ENCODE measurements at regions not wholly inside any gene's neighbourhood (a gene's known extent, or its start where the extent isn't known, plus 50 kb on each side); places are given as distances from the start of the nearest gene placed in this dataset.

DNA sequence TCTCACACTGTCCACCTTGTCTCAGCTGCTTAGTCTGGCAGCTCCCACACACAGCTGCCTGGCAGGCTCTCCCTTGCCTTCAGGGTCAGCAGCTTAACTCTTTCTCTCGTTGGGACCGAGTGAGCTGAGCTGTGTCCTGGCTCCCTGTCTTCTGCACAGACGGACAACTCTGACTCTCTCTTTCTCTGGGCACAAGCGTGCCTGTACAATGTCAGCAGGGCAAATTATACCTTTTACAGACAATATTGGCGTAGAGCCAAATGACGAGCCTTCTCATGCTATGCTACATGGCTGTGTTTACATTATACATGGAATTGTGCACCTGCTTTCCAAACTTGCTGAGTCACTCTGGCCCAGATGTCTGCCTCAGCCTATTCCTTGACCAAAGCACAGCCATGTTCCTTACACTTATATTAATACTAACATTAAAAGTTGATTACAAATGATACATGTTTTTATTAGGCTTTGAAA lies 188.6 kb downstream of the CYLC2 start:
- H2AFZ ChIP-seq (ENCODE audit: insufficient read depth, low read depth, low read length, poor library complexity, severe bottlenecking), result no peak overlapping the region
- Mint-ChIP-seq H3K36me3 (no peaks in the 10 kb centered on the region), H3K9me3 (peaks cover 0 to 9% (median 6%) of the 10 kb centered on the region in 7 donors), H3K27me3 (ENCODE audit: low read depth in 3 of 3) (no peaks in the 10 kb centered on the region), H3K4me1 (no peaks in the 10 kb centered on the region), H3K4me3 (no peak overlapping the region), H3K27ac (no peak overlapping the region)
- H3K27ac ChIP-seq (ENCODE audit: low read depth in 1 of 2, low read length in 2 of 2), result no peak overlapping the region
- DNase-seq, result no peak
- H3K36me3 ChIP-seq (replicated peaks in 1 of 2; ENCODE audit: control insufficient read depth in 1 of 2, insufficient read depth in 2 of 2, low read length in 2 of 2), result no peaks in the 10 kb centered on the region
- H3K9me3 ChIP-seq (replicated peaks in 1 of 2; ENCODE audit: control insufficient read depth in 1 of 2, insufficient read depth in 1 of 2, low read length in 2 of 2), result peaks cover 3 to 21% of the 10 kb centered on the region in 2 donors
- no peak overlapping the region for H3K9ac ChIP-seq (ENCODE audit: insufficient read depth, low read length, poor library complexity, severe bottlenecking)
- no peaks in the 10 kb centered on the region for H4K20me1 ChIP-seq (ENCODE audit: insufficient read depth, low read length)
- intact Hi-C loops (cut with micrococcal nuclease), result no loop called here
- no peak overlapping the region for H3K4me3 ChIP-seq (replicated peaks in 1 of 3; ENCODE audit: low read depth in 2 of 3, low read length in 3 of 3)
- H3K4me1 ChIP-seq (ENCODE audit: control insufficient read depth in 1 of 2, insufficient read depth in 2 of 2, low read length in 2 of 2), result no peaks in the 10 kb centered on the region
- 85% methylated on average over 6 of the region's 6 CpGs for WGBS (ENCODE audit: insufficient coverage)
- no peaks in the 10 kb centered on the region for H3K79me2 ChIP-seq (ENCODE audit: insufficient read depth, low read length)
- no peak overlapping the region for H3K4me2 ChIP-seq (replicated peaks; ENCODE audit: extremely low read depth, low read length, poor library complexity, severe bottlenecking)
- H3K27me3 ChIP-seq (ENCODE audit: control insufficient read depth in 2 of 2, insufficient read depth in 2 of 2, low read length in 2 of 2), result no peaks in the 10 kb centered on the region
- TF ChIP-seq, protein P1, sequence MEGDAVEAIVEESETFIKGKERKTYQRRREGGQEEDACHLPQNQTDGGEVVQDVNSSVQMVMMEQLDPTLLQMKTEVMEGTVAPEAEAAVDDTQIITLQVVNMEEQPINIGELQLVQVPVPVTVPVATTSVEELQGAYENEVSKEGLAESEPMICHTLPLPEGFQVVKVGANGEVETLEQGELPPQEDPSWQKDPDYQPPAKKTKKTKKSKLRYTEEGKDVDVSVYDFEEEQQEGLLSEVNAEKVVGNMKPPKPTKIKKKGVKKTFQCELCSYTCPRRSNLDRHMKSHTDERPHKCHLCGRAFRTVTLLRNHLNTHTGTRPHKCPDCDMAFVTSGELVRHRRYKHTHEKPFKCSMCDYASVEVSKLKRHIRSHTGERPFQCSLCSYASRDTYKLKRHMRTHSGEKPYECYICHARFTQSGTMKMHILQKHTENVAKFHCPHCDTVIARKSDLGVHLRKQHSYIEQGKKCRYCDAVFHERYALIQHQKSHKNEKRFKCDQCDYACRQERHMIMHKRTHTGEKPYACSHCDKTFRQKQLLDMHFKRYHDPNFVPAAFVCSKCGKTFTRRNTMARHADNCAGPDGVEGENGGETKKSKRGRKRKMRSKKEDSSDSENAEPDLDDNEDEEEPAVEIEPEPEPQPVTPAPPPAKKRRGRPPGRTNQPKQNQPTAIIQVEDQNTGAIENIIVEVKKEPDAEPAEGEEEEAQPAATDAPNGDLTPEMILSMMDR (IDR thresholded peaks at IDR 0.05), result no peak

DNA sequence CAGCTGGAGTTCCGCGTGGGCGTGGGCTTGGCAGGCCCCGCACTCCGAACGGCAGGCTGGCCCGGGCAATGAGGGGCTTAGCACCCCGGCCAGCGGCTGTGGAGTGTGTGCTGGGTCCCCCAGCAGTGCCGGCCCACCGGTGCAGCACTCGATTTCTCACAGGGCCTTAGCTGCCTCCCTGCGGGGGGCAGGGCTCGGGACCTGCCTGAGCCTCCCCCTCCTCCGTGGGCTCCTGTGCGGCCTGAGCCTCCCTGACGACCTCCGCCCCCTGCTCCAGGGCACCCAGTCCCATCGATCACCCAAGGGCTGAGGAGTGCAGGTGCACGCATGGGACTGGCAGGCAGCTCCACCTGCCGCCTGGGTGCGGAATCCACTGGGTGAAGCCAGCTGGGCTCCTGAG lies 191.8 kb downstream of the CYLC2 start:
- H3K4me1 Mint-ChIP-seq, result no peaks in the 10 kb centered on the region
- no peak overlapping the region for H3K9ac ChIP-seq (ENCODE audit: insufficient read depth, low read length, poor library complexity, severe bottlenecking)
- no peaks in the 10 kb centered on the region for H3K36me3 Mint-ChIP-seq
- peaks cover 3 to 23% of the 10 kb centered on the region in 2 donors for H3K9me3 ChIP-seq (replicated peaks in 1 of 2; ENCODE audit: control insufficient read depth in 1 of 2, insufficient read depth in 1 of 2, low read length in 2 of 2)
- H3K79me2 ChIP-seq (ENCODE audit: insufficient read depth, low read length), result no peaks in the 10 kb centered on the region
- intact Hi-C loops (cut with micrococcal nuclease), result no loop called here
- H3K4me3 Mint-ChIP-seq, result no peak overlapping the region
- H3K9me3 Mint-ChIP-seq, result peaks cover 2 to 9% (median 8%) of the 10 kb centered on the region in 7 donors
- no peaks in the 10 kb centered on the region for H3K27me3 ChIP-seq (ENCODE audit: control insufficient read depth in 2 of 2, insufficient read depth in 2 of 2, low read length in 2 of 2)
- TF ChIP-seq, protein P1 (IDR thresholded peaks at IDR 0.05), result no peak
- no peak overlapping the region for H3K4me3 ChIP-seq (replicated peaks in 1 of 3; ENCODE audit: low read depth in 2 of 3, low read length in 3 of 3)
- H2AFZ ChIP-seq (ENCODE audit: insufficient read depth, low read depth, low read length, poor library complexity, severe bottlenecking), result no peak overlapping the region
- H3K27ac ChIP-seq (ENCODE audit: low read depth in 1 of 2, low read length in 2 of 2), result no peak overlapping the region
- no peaks in the 10 kb centered on the region for H4K20me1 ChIP-seq (ENCODE audit: insufficient read depth, low read length)
- H3K27ac Mint-ChIP-seq, result no peak overlapping the region
- H3K27me3 Mint-ChIP-seq (ENCODE audit: low read depth in 3 of 3), result no peaks in the 10 kb centered on the region
- DNase-seq, result no peak
- H3K36me3 ChIP-seq (replicated peaks in 1 of 2; ENCODE audit: control insufficient read depth in 1 of 2, insufficient read depth in 2 of 2, low read length in 2 of 2), result no peaks in the 10 kb centered on the region
- no peaks in the 10 kb centered on the region for H3K4me1 ChIP-seq (ENCODE audit: control insufficient read depth in 1 of 2, insufficient read depth in 2 of 2, low read length in 2 of 2)
- H3K4me2 ChIP-seq (replicated peaks; ENCODE audit: extremely low read depth, low read length, poor library complexity, severe bottlenecking), result no peak overlapping the region
- 87% methylated on average over 18 of the region's 22 CpGs for WGBS (ENCODE audit: insufficient coverage)
